ENCODE measurements at regions not wholly inside any gene's neighbourhood (a gene's known extent, or its start where the extent isn't known, plus 50 kb on each side); places are given as distances from the start of the nearest gene placed in this dataset.

DNA sequence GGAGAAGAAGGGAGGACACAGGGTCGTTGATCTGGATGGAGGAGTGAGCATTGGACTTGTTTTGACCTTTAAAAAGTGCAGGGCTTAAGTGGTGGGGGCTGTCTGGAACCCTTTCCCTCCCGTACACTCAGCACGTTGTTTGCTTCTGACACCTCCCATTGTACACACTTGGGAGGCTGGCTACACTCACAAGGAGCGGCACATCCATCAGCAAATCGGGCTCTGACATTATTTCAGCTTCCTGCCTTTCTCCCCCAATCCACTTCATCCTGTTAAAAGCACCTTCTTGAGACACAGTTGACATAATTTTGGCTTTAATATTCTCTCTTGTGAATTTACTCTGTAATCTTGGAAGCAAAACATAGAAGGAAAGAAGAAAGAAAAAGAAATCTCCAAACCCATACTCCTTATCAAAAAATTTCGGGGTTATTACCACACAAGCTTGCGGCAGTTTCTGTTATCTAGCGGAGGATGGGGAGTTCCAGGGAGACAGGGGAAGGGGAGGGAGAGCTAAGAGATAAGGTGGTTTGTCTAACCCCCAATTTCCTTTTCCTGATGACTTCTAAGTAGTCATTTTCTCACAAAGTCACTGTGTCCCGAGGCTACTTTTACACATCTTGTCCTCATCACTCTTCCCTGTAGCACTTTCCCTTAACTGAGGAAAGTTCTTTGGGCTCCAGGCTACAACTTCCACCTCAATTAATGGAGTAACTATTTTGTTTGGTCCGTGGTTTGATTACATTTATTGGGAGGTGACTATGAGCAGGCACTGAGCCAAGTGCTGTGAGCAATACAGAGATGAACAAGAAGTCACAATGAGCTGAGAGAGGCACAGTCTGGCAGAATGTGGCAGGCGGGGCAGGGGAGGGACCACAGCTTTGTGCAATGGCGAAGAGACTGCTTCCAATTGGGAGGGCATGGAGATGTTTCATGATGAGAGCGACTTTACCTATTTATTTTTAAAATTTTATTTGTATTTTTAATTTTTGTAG, 240.1 kb upstream of the MEX3C start:
- Histone ChIP-seq H3K27me3 (ENCODE audit: control insufficient read depth in 1 of 2, insufficient read depth in 2 of 2, low read length in 2 of 2) (peaks cover 12 to 15% of the 10 kb centered on the region in 2 experiments), H3K27ac (ENCODE audit: low read depth in 1 of 2, low read length in 2 of 2) (no peak overlapping the region), H3K4me3 (ENCODE audit: low read length) (no peak overlapping the region), H3K36me3 (ENCODE audit: insufficient read depth, low read length) (no peaks in the 10 kb centered on the region), H3K4me1 (ENCODE audit: insufficient read depth, low read length) (no peaks in the 10 kb centered on the region), H3K9me3 (ENCODE audit: control insufficient read depth in 1 of 2, insufficient read depth in 1 of 2, low read length in 2 of 2) (no peaks in the 10 kb centered on the region)
- ChIA-PET POLR2A (interaction anchor here (0.6 kb wide), 1 partner anchor 104 kb away, joined by 3 read pairs; no protein-coding TSS in a partner anchor), CTCF (no interaction called here)
- Mint-ChIP-seq H3K4me3 (no peak overlapping the region), H3K9me3 (no peaks in the 10 kb centered on the region), H3K4me1 (ENCODE audit: low read depth) (no peaks in the 10 kb centered on the region), H3K27me3 (peaks cover 36% of the 10 kb centered on the region), H3K36me3 (ENCODE audit: low read depth) (no peaks in the 10 kb centered on the region), H3K27ac (no peak overlapping the region)
- intact Hi-C loops (cut with DNase I, micrococcal nuclease) = no loop called here
- TF ChIP-seq CTCF (IDR thresholded peaks at IDR 0.05) = no peak
- no peak for DNase-seq
- no peak for ATAC-seq (ENCODE audit: poor library complexity)

- no peak for DNase-seq
- H3K27me3 Mint-ChIP-seq = peaks cover 49% of the 10 kb centered on the region
Observed at GRCh38 chr18:51438797-51439350, 241.4 kb upstream of the MEX3C start.

DNA sequence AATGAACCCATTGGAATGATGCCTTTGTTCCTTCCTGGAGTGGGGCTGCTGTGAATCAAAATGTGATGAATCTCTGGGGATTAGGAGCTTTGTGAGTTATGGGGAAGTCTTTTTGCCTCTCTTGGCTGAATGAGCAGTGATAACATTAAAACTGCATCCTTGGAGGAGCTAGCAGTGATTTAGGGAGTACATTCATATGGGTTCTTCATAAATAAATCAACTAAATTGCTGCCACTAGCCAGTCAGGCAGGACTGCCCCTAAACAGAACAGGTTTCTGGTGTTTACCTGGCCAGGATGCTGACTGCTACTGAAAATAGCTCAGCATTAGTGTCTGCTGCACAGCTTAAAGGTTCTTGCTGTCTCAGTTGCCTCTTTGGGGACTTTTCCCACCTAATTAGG, 244.5 kb upstream of the MEX3C start:
- ChIA-PET POLR2A (no interaction called here), CTCF (no interaction called here)
- Mint-ChIP-seq H3K4me1 (ENCODE audit: low read depth) (no peaks in the 10 kb centered on the region), H3K9me3 (no peaks in the 10 kb centered on the region), H3K27me3 (peaks cover 53% of the 10 kb centered on the region), H3K36me3 (ENCODE audit: low read depth) (no peaks in the 10 kb centered on the region), H3K4me3 (no peak overlapping the region), H3K27ac (no peak overlapping the region)
- Histone ChIP-seq H3K27me3 (ENCODE audit: control insufficient read depth in 1 of 2, insufficient read depth in 2 of 2, low read length in 2 of 2) (peaks cover 9 to 15% of the 10 kb centered on the region in 2 experiments), H3K9me3 (ENCODE audit: control insufficient read depth in 1 of 2, insufficient read depth in 1 of 2, low read length in 2 of 2) (no peaks in the 10 kb centered on the region), H3K4me1 (ENCODE audit: insufficient read depth, low read length) (no peaks in the 10 kb centered on the region), H3K27ac (ENCODE audit: low read depth in 1 of 2, low read length in 2 of 2) (no peak overlapping the region), H3K4me3 (ENCODE audit: low read length) (no peak overlapping the region), H3K36me3 (ENCODE audit: insufficient read depth, low read length) (no peaks in the 10 kb centered on the region)
- DNase-seq (no peak), ATAC-seq (ENCODE audit: poor library complexity) (no peak)
- intact Hi-C loops (cut with DNase I, micrococcal nuclease) = no loop called here
- TF ChIP-seq CTCF (IDR thresholded peaks at IDR 0.05) = no peak

More at GRCh38 chr18:51438797-51439350, 241.4 kb upstream of the MEX3C start:
- POLR2A ChIA-PET = no interaction called here
- H3K4me1 ChIP-seq (ENCODE audit: insufficient read depth, low read length) = no peaks in the 10 kb centered on the region
- no peak overlapping the region for H3K27ac ChIP-seq (ENCODE audit: low read depth in 1 of 2, low read length in 2 of 2)
- CTCF ChIA-PET = no interaction called here
- no peaks in the 10 kb centered on the region for H3K36me3 ChIP-seq (ENCODE audit: insufficient read depth, low read length)
- intact Hi-C loops (cut with DNase I, micrococcal nuclease) = no loop called here
- no peak overlapping the region for H3K4me3 Mint-ChIP-seq
- H3K27me3 ChIP-seq (ENCODE audit: control insufficient read depth in 1 of 2, insufficient read depth in 2 of 2, low read length in 2 of 2) = peaks cover 12 to 15% of the 10 kb centered on the region in 2 experiments
- no peaks in the 10 kb centered on the region for H3K9me3 Mint-ChIP-seq
- no peaks in the 10 kb centered on the region for H3K4me1 Mint-ChIP-seq (ENCODE audit: low read depth)
- no peak overlapping the region for H3K4me3 ChIP-seq (ENCODE audit: low read length)
- ATAC-seq (ENCODE audit: poor library complexity) = no peak
- H3K36me3 Mint-ChIP-seq (ENCODE audit: low read depth) = no peaks in the 10 kb centered on the region
- H3K9me3 ChIP-seq (ENCODE audit: control insufficient read depth in 1 of 2, insufficient read depth in 1 of 2, low read length in 2 of 2) = no peaks in the 10 kb centered on the region
- H3K27ac Mint-ChIP-seq = no peak overlapping the region
- TF ChIP-seq CTCF (IDR thresholded peaks at IDR 0.05) = no peak

Data from CD4-positive, alpha-beta T cell (primary cell).